NOMO-1 treated with DMSO at 0.1 percent for 48 hours (cell line): ENCODE measurements at regions not wholly inside any gene's neighbourhood (a gene's known extent, or its start where the extent isn't known, plus 50 kb on each side); places are given as distances from the start of the nearest gene placed in this dataset.

Source experiments
- DNase-seq: peaks from one replicate; lab custom pipeline; 2025; ENCODE audit not compliant: unreplicated experiment; lab: John Stamatoyannopoulos, UW

- no peak for DNase-seq
These were observed 329.2 kb downstream of the C16orf95 start for GRCh38 chr16:86987746-86988670.

GRCh38 chr16:86988920-86989696 is 328.1 kb downstream of the C16orf95 start:
- DNase-seq = no peak

GRCh38 chr16:86990451-86990850 is 326.7 kb downstream of the C16orf95 start:
- DNase-seq = peak; percentile 11

GRCh38 chr16:86991679-86992078 is 325.5 kb downstream of the C16orf95 start:
- DNase-seq = no peak

- no peak for DNase-seq
These were observed 324.6 kb downstream of the C16orf95 start for GRCh38 chr16:86992587-86992986.

- no peak for DNase-seq
These were observed 323.6 kb downstream of the C16orf95 start for GRCh38 chr16:86993426-86994110.

GRCh38 chr16:86994215-86994614 is 323.0 kb downstream of the C16orf95 start:
- DNase-seq = peak; percentile 38

- DNase-seq = peak; percentile 46
These were observed 322.5 kb downstream of the C16orf95 start for GRCh38 chr16:86994651-86995171.

GRCh38 chr16:86995456-86995855 is 321.7 kb downstream of the C16orf95 start:
- DNase-seq = no peak

GRCh38 chr16:86996081-86996480 is 321.1 kb downstream of the C16orf95 start:
- DNase-seq = no peak

GRCh38 chr16:86997058-86997457 is 320.1 kb downstream of the C16orf95 start:
- DNase-seq = no peak

GRCh38 chr16:86998196-86999001 is 318.8 kb downstream of the C16orf95 start:
- no peak for DNase-seq

- no peak for DNase-seq
These were observed 317.2 kb downstream of the C16orf95 start for GRCh38 chr16:87000001-87000400.

GRCh38 chr16:87002717-87003413 is 314.3 kb downstream of the C16orf95 start:
- DNase-seq = peak; percentile 8

GRCh38 chr16:87003414-87003755 is 313.8 kb downstream of the C16orf95 start:
- no peak for DNase-seq

GRCh38 chr16:87006021-87006420 is 311.2 kb downstream of the C16orf95 start:
- no peak for DNase-seq

GRCh38 chr16:87006789-87007745 is 310.1 kb downstream of the C16orf95 start:
- DNase-seq = no peak

- DNase-seq = no peak
These were observed 309.3 kb downstream of the C16orf95 start for GRCh38 chr16:87007907-87008306.

GRCh38 chr16:87008664-87009063 is 308.5 kb downstream of the C16orf95 start:
- no peak for DNase-seq
